ENCODE measurements at regions not wholly inside any gene's neighbourhood (a gene's known extent, or its start where the extent isn't known, plus 50 kb on each side); places are given as distances from the start of the nearest gene placed in this dataset.
A peak's percentile ranks its signal among the peaks of the same experiment; 100 is the strongest.

DNA sequence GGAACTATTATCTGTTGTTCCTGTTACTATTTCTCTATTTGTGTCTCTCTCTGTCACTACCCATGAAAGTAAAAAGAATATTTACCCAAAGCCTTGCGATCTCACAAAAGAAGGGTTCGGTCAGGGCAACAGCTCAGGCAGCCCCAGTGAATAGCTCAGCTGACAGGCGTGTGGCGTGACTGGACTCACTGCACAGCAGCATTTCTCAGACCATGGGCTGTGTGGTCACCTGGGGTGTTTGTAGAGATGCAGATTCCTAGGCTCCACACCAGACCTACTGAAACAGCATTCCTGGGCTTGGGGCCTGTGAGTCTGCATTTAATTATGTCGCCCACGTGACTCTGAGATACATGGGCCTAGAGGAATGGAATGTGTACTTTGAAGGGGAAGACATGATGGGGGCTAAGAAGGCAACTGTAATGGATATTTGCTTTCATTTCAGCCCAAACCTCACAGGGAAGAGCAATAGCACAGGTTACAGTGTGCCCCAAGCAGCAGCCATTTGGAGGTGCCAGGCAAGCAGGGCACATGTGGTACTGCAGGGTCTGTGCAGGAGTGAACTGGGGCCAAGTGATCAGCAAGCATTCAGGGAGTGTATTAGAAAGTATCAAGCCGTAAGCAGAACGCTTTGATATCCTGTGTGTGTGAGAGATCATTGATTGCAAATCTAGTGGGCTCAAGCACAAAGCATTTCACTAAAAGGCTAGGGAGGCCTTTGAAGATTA, 90.4 kb upstream of the RBMS1 start:
- H3K27me3 Mint-ChIP-seq (ENCODE audit: low read depth) = no peaks in the 10 kb centered on the region
- H3K4me1 Mint-ChIP-seq = peaks cover 45% of the 10 kb centered on the region
- DNase-seq (ENCODE audit: low spot score in 2 of 2, unreplicated experiment in 2 of 2) = no peak
- H3K27ac Mint-ChIP-seq = peak overlapping the region; percentile 97
- H3K9me3 Mint-ChIP-seq = no peaks in the 10 kb centered on the region
- no peak overlapping the region for H3K4me3 Mint-ChIP-seq
- TF ChIP-seq, protein P1, sequence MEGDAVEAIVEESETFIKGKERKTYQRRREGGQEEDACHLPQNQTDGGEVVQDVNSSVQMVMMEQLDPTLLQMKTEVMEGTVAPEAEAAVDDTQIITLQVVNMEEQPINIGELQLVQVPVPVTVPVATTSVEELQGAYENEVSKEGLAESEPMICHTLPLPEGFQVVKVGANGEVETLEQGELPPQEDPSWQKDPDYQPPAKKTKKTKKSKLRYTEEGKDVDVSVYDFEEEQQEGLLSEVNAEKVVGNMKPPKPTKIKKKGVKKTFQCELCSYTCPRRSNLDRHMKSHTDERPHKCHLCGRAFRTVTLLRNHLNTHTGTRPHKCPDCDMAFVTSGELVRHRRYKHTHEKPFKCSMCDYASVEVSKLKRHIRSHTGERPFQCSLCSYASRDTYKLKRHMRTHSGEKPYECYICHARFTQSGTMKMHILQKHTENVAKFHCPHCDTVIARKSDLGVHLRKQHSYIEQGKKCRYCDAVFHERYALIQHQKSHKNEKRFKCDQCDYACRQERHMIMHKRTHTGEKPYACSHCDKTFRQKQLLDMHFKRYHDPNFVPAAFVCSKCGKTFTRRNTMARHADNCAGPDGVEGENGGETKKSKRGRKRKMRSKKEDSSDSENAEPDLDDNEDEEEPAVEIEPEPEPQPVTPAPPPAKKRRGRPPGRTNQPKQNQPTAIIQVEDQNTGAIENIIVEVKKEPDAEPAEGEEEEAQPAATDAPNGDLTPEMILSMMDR (IDR thresholded peaks at IDR 0.05; ENCODE audit: unreplicated experiment) = no peak
- no peaks in the 10 kb centered on the region for H3K36me3 Mint-ChIP-seq

- TF ChIP-seq, protein P1 (IDR thresholded peaks at IDR 0.05; ENCODE audit: unreplicated experiment) = no peak
- H3K27me3 Mint-ChIP-seq (ENCODE audit: low read depth) = no peaks in the 10 kb centered on the region
- peak overlapping the region; percentile 97 for H3K27ac Mint-ChIP-seq
- no peak for DNase-seq (ENCODE audit: low spot score in 2 of 2, unreplicated experiment in 2 of 2)
- H3K9me3 Mint-ChIP-seq = peaks cover 4% of the 10 kb centered on the region
- H3K4me1 Mint-ChIP-seq = peaks cover 45% of the 10 kb centered on the region
- H3K4me3 Mint-ChIP-seq = no peak overlapping the region
- no peaks in the 10 kb centered on the region for H3K36me3 Mint-ChIP-seq
Measured at GRCh38 chr2:160584972-160585494, 91.4 kb upstream of the RBMS1 start.

- no peaks in the 10 kb centered on the region for H3K27me3 Mint-ChIP-seq (ENCODE audit: low read depth)
- H3K4me1 Mint-ChIP-seq = peaks cover 3% of the 10 kb centered on the region
- peaks cover 39% of the 10 kb centered on the region for H3K9me3 Mint-ChIP-seq
- TF ChIP-seq, protein P1 (IDR thresholded peaks at IDR 0.05; ENCODE audit: unreplicated experiment) = no peak
- DNase-seq (ENCODE audit: low spot score in 2 of 2, unreplicated experiment in 2 of 2) = no peak
- no peak overlapping the region for H3K4me3 Mint-ChIP-seq
- H3K27ac Mint-ChIP-seq = peak overlapping the region; percentile 39
- peaks cover 2% of the 10 kb centered on the region for H3K36me3 Mint-ChIP-seq
Measured at GRCh38 chr2:160590664-160591063, 97.1 kb upstream of the RBMS1 start.

DNA sequence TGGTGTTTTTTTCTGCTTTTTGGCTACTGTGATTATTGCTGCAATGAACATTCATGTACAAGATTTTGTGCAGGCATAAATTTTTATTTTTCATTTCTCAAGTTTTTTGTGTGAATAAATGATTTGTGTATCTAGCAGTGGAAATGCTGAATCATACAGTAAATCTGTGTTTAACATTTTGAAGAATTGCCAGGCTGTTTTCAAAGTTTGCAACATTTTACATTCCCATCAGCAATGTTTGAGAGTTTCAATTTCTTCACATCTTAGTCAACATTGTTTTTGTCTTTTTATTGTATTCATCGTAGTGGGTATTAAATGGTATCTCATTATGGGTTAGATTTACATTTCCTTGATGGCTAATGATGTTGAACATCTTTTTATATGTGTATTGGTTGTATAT, 98.8 kb upstream of the RBMS1 start:
- Mint-ChIP-seq H3K27me3 (ENCODE audit: low read depth) (no peaks in the 10 kb centered on the region), H3K4me3 (no peak overlapping the region), H3K27ac (no peak overlapping the region), H3K36me3 (peaks cover 2% of the 10 kb centered on the region), H3K4me1 (peaks cover 5% of the 10 kb centered on the region), H3K9me3 (peaks cover 39% of the 10 kb centered on the region)
- TF ChIP-seq, protein P1 (IDR thresholded peaks at IDR 0.05; ENCODE audit: unreplicated experiment) = no peak
- DNase-seq (ENCODE audit: low spot score in 2 of 2, unreplicated experiment in 2 of 2) = no peak

DNA sequence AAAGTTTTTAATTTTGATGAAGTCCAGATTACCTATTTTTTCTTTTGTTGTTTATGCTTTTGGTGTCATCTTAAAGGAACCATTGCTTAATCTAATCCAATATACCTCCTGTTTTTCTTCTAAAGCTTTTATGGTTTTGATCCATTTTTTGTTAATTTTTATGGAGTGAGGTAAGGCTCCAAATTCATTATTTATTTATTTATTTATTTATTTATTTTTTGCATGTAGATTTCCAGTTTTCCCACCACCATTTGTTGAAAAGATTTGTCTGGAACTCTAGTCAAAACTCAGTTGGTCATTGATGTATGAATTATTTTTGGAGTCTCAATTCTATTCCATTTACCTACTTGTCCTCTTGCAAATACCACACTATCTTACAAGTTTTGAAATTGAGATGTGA, 99.4 kb upstream of the RBMS1 start:
- Mint-ChIP-seq H3K9me3 (peaks cover 39% of the 10 kb centered on the region), H3K4me3 (no peak overlapping the region), H3K27me3 (ENCODE audit: low read depth) (no peaks in the 10 kb centered on the region), H3K4me1 (peaks cover 5% of the 10 kb centered on the region), H3K36me3 (peaks cover 2% of the 10 kb centered on the region), H3K27ac (no peak overlapping the region)
- DNase-seq (ENCODE audit: low spot score in 2 of 2, unreplicated experiment in 2 of 2) = no peak
- TF ChIP-seq, protein P1 (IDR thresholded peaks at IDR 0.05; ENCODE audit: unreplicated experiment) = no peak
